RWPE2 (cell line): ENCODE measurements at regions not wholly inside any gene's neighbourhood (a gene's known extent, or its start where the extent isn't known, plus 50 kb on each side); places are given as distances from the start of the nearest gene placed in this dataset.

Experiments
- ATAC-seq: fragments of 200-7000 bp; cut with Tn5 transposase; 3 replicates; pipeline ENCODE4 v1.9.1; 2021; ENCODE audit warnings: low read depth
- DNase-seq: peaks from one replicate; pipeline ENCODE4 v3.0.0-alpha.2; 2020; ENCODE audit warnings: low spot score
- H3K27ac ChIP-seq: fragments of 450-650 bp; 2 replicates; pipeline ENCODE4 v1.5.1; 2017; ENCODE audit warnings: mild to moderate bottlenecking; ENCODE audit not compliant: poor library complexity, severe bottlenecking
- H3K27me3 ChIP-seq: fragments of 250-450 bp; sonication (Bioruptor Pico); 2 replicates; pipeline ENCODE4 v1.5.1; 2021; ENCODE audit warnings: mild to moderate bottlenecking, moderate library complexity; ENCODE audit not compliant: insufficient read depth, poor library complexity, severe bottlenecking
- H3K36me3 ChIP-seq: fragments of 250-450 bp; sonication (Bioruptor Pico); 2 replicates; pipeline ENCODE4 v1.5.1; 2020; ENCODE audit warnings: low read depth, mild to moderate bottlenecking, moderate library complexity
- H3K4me1 ChIP-seq: fragments of 250-450 bp; sonication (Bioruptor Pico); 2 replicates; pipeline ENCODE4 v1.5.1; 2021; ENCODE audit warnings: mild to moderate bottlenecking, moderate library complexity; ENCODE audit not compliant: insufficient read depth, poor library complexity, severe bottlenecking
- H3K4me3 ChIP-seq: fragments of 250-450 bp; sonication (Bioruptor Pico); 2 replicates; pipeline ENCODE4 v1.5.1; 2021; ENCODE audit warnings: mild to moderate bottlenecking, moderate library complexity; ENCODE audit not compliant: severe bottlenecking
- H3K9me3 ChIP-seq: fragments of 250-450 bp; sonication (Bioruptor Pico); 2 replicates; pipeline ENCODE4 v1.5.1; 2021; ENCODE audit warnings: mild to moderate bottlenecking, moderate library complexity; ENCODE audit not compliant: severe bottlenecking
- TF ChIP-seq, protein P1 (sequence below): fragments of 450-650 bp; IDR thresholded peaks from one replicate; pipeline ENCODE4 v1.5.1; 2017; ENCODE audit warnings: mild to moderate bottlenecking, moderate library complexity; ENCODE audit not compliant: poor library complexity, severe bottlenecking

DNA sequence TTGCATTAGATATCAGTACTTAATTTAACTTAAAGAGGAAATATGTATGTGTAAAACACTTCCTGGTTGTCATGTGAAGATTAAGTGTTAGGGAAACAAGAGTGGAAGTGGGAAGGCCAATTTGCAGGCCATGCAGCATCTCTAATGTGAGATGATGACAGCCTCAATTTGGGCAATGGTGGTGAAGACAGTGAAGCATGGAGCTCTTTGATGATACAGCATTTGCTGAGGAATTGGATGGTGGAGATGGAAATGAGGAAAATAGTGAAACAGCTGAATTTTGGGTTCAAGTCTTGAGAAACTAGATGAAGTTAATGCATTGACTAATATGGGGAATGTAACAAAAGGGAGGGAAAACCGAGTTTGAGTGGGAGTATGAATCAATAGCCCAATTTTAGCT is 231.7 kb upstream of the MIR17HG start:
- no peak for DNase-seq

GRCh38 chr13:91117351-91117750 is 230.1 kb upstream of the MIR17HG start:
- Histone ChIP-seq H3K27me3 (peaks cover 9% of the 10 kb centered on the region), H3K9me3 (peaks cover 2% of the 10 kb centered on the region), H3K4me1 (no peaks in the 10 kb centered on the region), H3K4me3 (no peak overlapping the region), H3K27ac (no peak overlapping the region), H3K36me3 (no peaks in the 10 kb centered on the region)
- ATAC-seq: no peak
- TF ChIP-seq, protein P1, sequence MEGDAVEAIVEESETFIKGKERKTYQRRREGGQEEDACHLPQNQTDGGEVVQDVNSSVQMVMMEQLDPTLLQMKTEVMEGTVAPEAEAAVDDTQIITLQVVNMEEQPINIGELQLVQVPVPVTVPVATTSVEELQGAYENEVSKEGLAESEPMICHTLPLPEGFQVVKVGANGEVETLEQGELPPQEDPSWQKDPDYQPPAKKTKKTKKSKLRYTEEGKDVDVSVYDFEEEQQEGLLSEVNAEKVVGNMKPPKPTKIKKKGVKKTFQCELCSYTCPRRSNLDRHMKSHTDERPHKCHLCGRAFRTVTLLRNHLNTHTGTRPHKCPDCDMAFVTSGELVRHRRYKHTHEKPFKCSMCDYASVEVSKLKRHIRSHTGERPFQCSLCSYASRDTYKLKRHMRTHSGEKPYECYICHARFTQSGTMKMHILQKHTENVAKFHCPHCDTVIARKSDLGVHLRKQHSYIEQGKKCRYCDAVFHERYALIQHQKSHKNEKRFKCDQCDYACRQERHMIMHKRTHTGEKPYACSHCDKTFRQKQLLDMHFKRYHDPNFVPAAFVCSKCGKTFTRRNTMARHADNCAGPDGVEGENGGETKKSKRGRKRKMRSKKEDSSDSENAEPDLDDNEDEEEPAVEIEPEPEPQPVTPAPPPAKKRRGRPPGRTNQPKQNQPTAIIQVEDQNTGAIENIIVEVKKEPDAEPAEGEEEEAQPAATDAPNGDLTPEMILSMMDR: no peak
- DNase-seq: no peak

More for the DNA sequence above, 231.7 kb upstream of the MIR17HG start:
- no peaks in the 10 kb centered on the region for H3K36me3 ChIP-seq
- no peak overlapping the region for H3K27ac ChIP-seq
- TF ChIP-seq, protein P1: no peak
- H3K9me3 ChIP-seq: peaks cover 2% of the 10 kb centered on the region
- no peak overlapping the region for H3K4me3 ChIP-seq
- H3K27me3 ChIP-seq: peaks cover 21% of the 10 kb centered on the region
- no peaks in the 10 kb centered on the region for H3K4me1 ChIP-seq
- ATAC-seq: no peak

- ATAC-seq: no peak
- DNase-seq: no peak
- TF ChIP-seq, protein P1: no peak
- Histone ChIP-seq H3K27ac (no peak overlapping the region), H3K27me3 (peaks cover 4% of the 10 kb centered on the region), H3K4me3 (no peak overlapping the region), H3K9me3 (peaks cover 2% of the 10 kb centered on the region), H3K4me1 (no peaks in the 10 kb centered on the region), H3K36me3 (no peaks in the 10 kb centered on the region)
Measured at GRCh38 chr13:91119643-91120042, 227.8 kb upstream of the MIR17HG start.

DNA sequence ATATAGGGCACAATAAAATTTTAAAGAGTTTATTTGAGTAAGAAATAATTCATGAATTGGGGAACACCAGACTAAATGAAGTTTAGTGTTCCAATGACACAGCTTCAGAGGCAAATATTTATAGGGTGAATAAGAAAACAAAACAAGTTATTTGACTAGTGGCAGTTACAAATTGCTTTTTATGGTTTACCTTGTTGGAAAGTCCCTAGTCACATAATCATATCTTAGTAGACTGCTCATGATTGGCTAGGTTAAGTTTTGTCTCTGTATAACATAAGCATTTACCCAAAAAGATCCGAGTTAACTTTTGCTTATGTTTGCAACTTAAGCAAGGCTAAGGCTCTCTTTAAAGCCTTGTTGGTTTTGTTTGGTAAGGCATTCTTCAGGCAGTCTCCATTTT is 224.7 kb upstream of the MIR17HG start:
- Histone ChIP-seq H3K27ac (no peak overlapping the region), H3K36me3 (no peaks in the 10 kb centered on the region), H3K4me3 (no peak overlapping the region), H3K9me3 (peaks cover 2% of the 10 kb centered on the region), H3K27me3 (peaks cover 4% of the 10 kb centered on the region), H3K4me1 (no peaks in the 10 kb centered on the region)
- DNase-seq (no peak), ATAC-seq (no peak)
- TF ChIP-seq, protein P1: no peak

GRCh38 chr13:91123456-91124127 is 223.9 kb upstream of the MIR17HG start:
- H3K9me3 ChIP-seq: peaks cover 4% of the 10 kb centered on the region
- H3K27me3 ChIP-seq: no peaks in the 10 kb centered on the region
- no peak for DNase-seq
- ATAC-seq: no peak
- H3K4me1 ChIP-seq: no peaks in the 10 kb centered on the region
- no peaks in the 10 kb centered on the region for H3K36me3 ChIP-seq
- TF ChIP-seq, protein P1: no peak
- H3K27ac ChIP-seq: no peak overlapping the region
- no peak overlapping the region for H3K4me3 ChIP-seq
